Caco-2 (cell line): ENCODE measurements at regions not wholly inside any gene's neighbourhood (a gene's known extent, or its start where the extent isn't known, plus 50 kb on each side); places are given as distances from the start of the nearest gene placed in this dataset.

Experiments
- BruUV-seq: library from RNA; stranded (reverse); fragments of 400-500 nt; replicated peaks from 2 replicates; lab custom pipeline; 2021; lab: Mats Ljungman, UMichigan
- CTCF ChIA-PET: fragments of 300-600 bp; sonication (Branson Sonifier 250); formaldehyde crosslinking; loops from one replicate; lab custom pipeline; 2022; ENCODE audit warnings: antibody characterized with exemption; lab: Charles Lee
- POLR2A ChIA-PET: fragments of 300-600 bp; sonication (Branson Sonifier 250); formaldehyde crosslinking; loops from one replicate; lab custom pipeline; 2022; ENCODE audit warnings: antibody characterized with exemption; lab: Charles Lee
- DNase-seq, 2 experiments: peaks; one replicate each; pipeline versions ENCODE4 v3.0.0 to v3.0.0-alpha.2; 2020 to 2022
- H3K27me3 ChIP-seq: replicated peaks from 2 replicates; pipeline ENCODE4 v1.6.0; 2011; ENCODE audit warnings: low read length; ENCODE audit not compliant: control insufficient read depth, insufficient read depth
- H3K36me3 ChIP-seq: 2 replicates; pipeline ENCODE4 v1.5.1; 2011; ENCODE audit warnings: low read length; ENCODE audit not compliant: control insufficient read depth, insufficient read depth
- H3K4me1 ChIP-seq: fragments of 250-450 bp; sonication (Bioruptor Pico); 2 replicates; pipeline ENCODE4 v1.5.1; 2020; ENCODE audit warnings: mild to moderate bottlenecking
- H3K4me3 ChIP-seq: 2 replicates; pipeline ENCODE4 v1.5.1; 2011; ENCODE audit warnings: low read depth, mild to moderate bottlenecking, control low read depth, low read length
- H3K9me3 ChIP-seq: fragments of 250-450 bp; sonication (Bioruptor Pico); 2 replicates; pipeline ENCODE4 v1.5.1; 2020; ENCODE audit warnings: mild to moderate bottlenecking, moderate library complexity
- H3K27ac Mint-ChIP-seq: one replicate; pipeline ENCODE4 v1.8.0; 2022; ENCODE audit warnings: mixed read lengths; ENCODE audit not compliant: unreplicated experiment
- H3K27me3 Mint-ChIP-seq: one replicate; pipeline ENCODE4 v1.8.0; 2022; ENCODE audit warnings: mixed read lengths; ENCODE audit not compliant: insufficient read depth, unreplicated experiment
- H3K36me3 Mint-ChIP-seq: one replicate; pipeline ENCODE4 v1.8.0; 2022; ENCODE audit warnings: mild to moderate bottlenecking, mixed read lengths; ENCODE audit not compliant: insufficient read depth, unreplicated experiment
- H3K4me1 Mint-ChIP-seq: one replicate; pipeline ENCODE4 v1.8.0; 2022; ENCODE audit warnings: low read depth, mixed read lengths; ENCODE audit not compliant: unreplicated experiment
- H3K4me3 Mint-ChIP-seq: one replicate; pipeline ENCODE4 v1.8.0; 2022; ENCODE audit warnings: mild to moderate bottlenecking, moderate library complexity, mixed read lengths; ENCODE audit not compliant: unreplicated experiment
- H3K9me3 Mint-ChIP-seq: one replicate; pipeline ENCODE4 v1.8.0; 2022; ENCODE audit warnings: mixed read lengths; ENCODE audit not compliant: unreplicated experiment
- CTCF ChIP-seq, 2 experiments: fragments of 200-600 bp in 1 of 2; IDR thresholded peaks; 1 replicate in 1 of 2; 2 replicates in 1 of 2; pipeline versions ENCODE4 v1.5.1 to v1.8.0; 2011 to 2022; ENCODE audit warnings: antibody characterized with exemption in 1 of 2, control low read depth in 1 of 2, inconsistent platforms in 1 of 2, low read depth in 1 of 2, low read length in 1 of 2, mild to moderate bottlenecking in 1 of 2, moderate library complexity in 1 of 2; ENCODE audit not compliant: insufficient read depth in 1 of 2, severe bottlenecking in 1 of 2, unreplicated experiment in 1 of 2
- intact Hi-C: fragments of 100-400 bp; cut with micrococcal nuclease; formaldehyde crosslinking; loops from one replicate; pipeline ENCODE4 v1.10.0; 2022; ENCODE audit not compliant: unreplicated experiment

DNA sequence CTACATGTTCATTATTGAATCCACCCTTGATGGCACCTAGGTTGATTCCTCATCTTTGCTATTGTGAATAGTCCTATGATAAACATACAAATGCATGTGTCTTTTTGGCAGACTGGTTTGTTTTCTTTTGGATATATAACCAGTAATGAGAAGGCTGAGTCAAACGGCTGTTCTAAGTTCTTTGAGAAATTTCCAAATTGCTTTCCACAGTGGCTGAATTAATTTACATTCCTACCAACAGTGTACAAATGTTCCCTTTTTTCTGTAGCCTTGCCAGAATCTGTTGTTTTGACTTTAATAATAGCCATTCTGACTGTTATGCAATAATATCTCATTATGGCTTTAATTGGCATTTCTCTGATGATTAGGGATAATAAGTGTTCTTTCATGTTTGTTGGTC is 184.9 kb downstream of the CASP12 start:
- Mint-ChIP-seq H3K27me3 (no peaks in the 10 kb centered on the region), H3K36me3 (no peaks in the 10 kb centered on the region), H3K27ac (no peak overlapping the region), H3K4me3 (no peak overlapping the region), H3K9me3 (no peaks in the 10 kb centered on the region), H3K4me1 (no peaks in the 10 kb centered on the region)
- Histone ChIP-seq H3K27me3 (no peaks in the 10 kb centered on the region), H3K36me3 (no peaks in the 10 kb centered on the region), H3K4me3 (no peak overlapping the region), H3K9me3 (no peaks in the 10 kb centered on the region), H3K4me1 (no peaks in the 10 kb centered on the region)
- DNase-seq: no peak
- intact Hi-C loops: no loop called here
- CTCF ChIA-PET: no interaction called here
- BruUV-seq: no TSS peak
- no peak for TF ChIP-seq CTCF (IDR thresholded peaks at IDR 0.05; ENCODE audit: insufficient read depth in 1 of 2, low read depth in 1 of 2, low read length in 1 of 2, severe bottlenecking in 1 of 2, unreplicated experiment in 1 of 2)
- POLR2A ChIA-PET: no interaction called here

- Mint-ChIP-seq H3K4me3 (no peak overlapping the region), H3K27me3 (no peaks in the 10 kb centered on the region), H3K27ac (no peak overlapping the region), H3K9me3 (no peaks in the 10 kb centered on the region), H3K36me3 (no peaks in the 10 kb centered on the region), H3K4me1 (peaks cover 4% of the 10 kb centered on the region)
- DNase-seq: no peak
- intact Hi-C loops: no loop called here
- ChIA-PET POLR2A (no interaction called here), CTCF (no interaction called here)
- Histone ChIP-seq H3K4me1 (peaks cover 5% of the 10 kb centered on the region), H3K27me3 (no peaks in the 10 kb centered on the region), H3K36me3 (no peaks in the 10 kb centered on the region), H3K9me3 (no peaks in the 10 kb centered on the region; the same call in 1 of the 2 replicates), H3K4me3 (no peak overlapping the region)
- TF ChIP-seq CTCF (IDR thresholded peaks at IDR 0.05; ENCODE audit: insufficient read depth in 1 of 2, low read depth in 1 of 2, low read length in 1 of 2, severe bottlenecking in 1 of 2, unreplicated experiment in 1 of 2): no peak
- no TSS peak for BruUV-seq
These were observed 192.6 kb downstream of the CASP12 start for GRCh38 chr11:104705490-104706190.

DNA sequence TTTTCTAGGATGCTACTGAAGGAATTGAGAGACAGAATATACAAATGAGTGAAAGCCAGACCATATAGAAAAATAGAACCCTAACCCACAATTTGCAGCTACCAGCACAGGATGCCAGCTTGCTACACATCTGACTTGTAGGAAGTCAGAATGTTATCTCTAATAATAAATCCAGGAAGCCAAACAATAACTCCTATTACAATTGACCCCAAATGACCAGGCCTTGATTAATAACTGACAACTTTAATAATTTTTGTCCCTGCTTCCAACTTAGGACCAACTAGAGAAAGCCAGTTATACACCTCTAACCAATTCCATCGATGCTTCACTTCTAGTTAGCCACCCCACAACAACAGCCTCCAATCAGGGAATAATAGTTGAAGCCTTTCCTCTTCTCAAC is 193.4 kb downstream of the CASP12 start:
- peaks cover 12% of the 10 kb centered on the region for H3K4me1 ChIP-seq
- intact Hi-C loops: no loop called here
- no peaks in the 10 kb centered on the region for H3K9me3 Mint-ChIP-seq
- no peaks in the 10 kb centered on the region for H3K36me3 ChIP-seq
- ChIA-PET CTCF (no interaction called here), POLR2A (no interaction called here)
- no peak overlapping the region for H3K4me3 Mint-ChIP-seq
- no peak overlapping the region for H3K27ac Mint-ChIP-seq
- no peaks in the 10 kb centered on the region; the same call in 1 of the 2 replicates for H3K9me3 ChIP-seq
- no peak overlapping the region for H3K4me3 ChIP-seq
- H3K27me3 Mint-ChIP-seq: no peaks in the 10 kb centered on the region
- BruUV-seq: no TSS peak
- H3K4me1 Mint-ChIP-seq: peaks cover 9% of the 10 kb centered on the region
- H3K27me3 ChIP-seq: no peaks in the 10 kb centered on the region
- H3K36me3 Mint-ChIP-seq: no peaks in the 10 kb centered on the region
- no peak for DNase-seq
- TF ChIP-seq CTCF (IDR thresholded peaks at IDR 0.05; ENCODE audit: insufficient read depth in 1 of 2, low read depth in 1 of 2, low read length in 1 of 2, severe bottlenecking in 1 of 2, unreplicated experiment in 1 of 2): no peak
